H9 (cell line): ENCODE measurements at regions not wholly inside any gene's neighbourhood (a gene's known extent, or its start where the extent isn't known, plus 50 kb on each side); places are given as distances from the start of the nearest gene placed in this dataset.

Experiments used
- DNase-seq: peaks from one replicate; pipeline ENCODE4 v3.0.0-alpha.2; 2017
- H2AFZ ChIP-seq: one replicate; pipeline ENCODE4 v1.6.1; 2013; ENCODE audit warnings: mild to moderate bottlenecking, low read length, control low read depth, moderate library complexity
- H2AK5ac ChIP-seq: 2 replicates; pipeline ENCODE4 v1.6.1; 2013; ENCODE audit warnings: low read length, control low read depth, mixed read lengths; ENCODE audit not compliant: insufficient read length
- H2BK120ac ChIP-seq: one replicate; pipeline ENCODE4 v1.6.1; 2013; ENCODE audit warnings: low read depth, mild to moderate bottlenecking, low read length, control low read depth, inconsistent platforms; ENCODE audit not compliant: poor library complexity, severe bottlenecking
- H2BK12ac ChIP-seq: 2 replicates; pipeline ENCODE4 v1.6.1; 2013; ENCODE audit warnings: low read length, control low read depth, mixed read lengths, low read depth; ENCODE audit not compliant: insufficient read length
- H2BK15ac ChIP-seq: 2 replicates; pipeline ENCODE4 v1.6.1; 2013; ENCODE audit warnings: low read depth, low read length, control low read depth
- H2BK20ac ChIP-seq: one replicate; pipeline ENCODE4 v1.6.1; 2013; ENCODE audit warnings: low read depth, mild to moderate bottlenecking, low read length, control low read depth, inconsistent platforms; ENCODE audit not compliant: poor library complexity, severe bottlenecking
- H2BK5ac ChIP-seq: 2 replicates; pipeline ENCODE4 v1.6.1; 2013; ENCODE audit warnings: low read length, control low read depth, mixed read lengths; ENCODE audit not compliant: insufficient read length
- H3K14ac ChIP-seq: 2 replicates; pipeline ENCODE4 v1.6.1; 2013; ENCODE audit warnings: low read length, control low read depth; ENCODE audit not compliant: insufficient read depth
- H3K18ac ChIP-seq: 2 replicates; pipeline ENCODE4 v1.6.1; 2013; ENCODE audit warnings: low read depth, mild to moderate bottlenecking, mixed read lengths, low read length, control low read depth; ENCODE audit not compliant: insufficient read length
- H3K23ac ChIP-seq: 2 replicates; pipeline ENCODE4 v1.6.1; 2013; ENCODE audit warnings: low read length, control low read depth, mixed read lengths, low read depth; ENCODE audit not compliant: insufficient read length
- H3K23me2 ChIP-seq: 2 replicates; pipeline ENCODE4 v1.6.1; 2013; ENCODE audit warnings: low read depth, mild to moderate bottlenecking, mixed read lengths, low read length, control low read depth; ENCODE audit not compliant: insufficient read length, poor library complexity, severe bottlenecking
- H3K27ac ChIP-seq: 2 replicates; pipeline ENCODE4 v1.5.1; 2013; ENCODE audit warnings: low read length, control low read depth, mixed read lengths, low read depth; ENCODE audit not compliant: insufficient read length
- H3K27me3 ChIP-seq: 2 replicates; pipeline ENCODE4 v1.6.1; 2013; ENCODE audit warnings: low read length, control low read depth, inconsistent platforms; ENCODE audit not compliant: insufficient read depth
- H3K4ac ChIP-seq: 2 replicates; pipeline ENCODE4 v1.6.1; 2013; ENCODE audit warnings: low read depth, mild to moderate bottlenecking, control low read depth, inconsistent platforms, low read length, moderate library complexity
- H3K4me1 ChIP-seq: 2 replicates; pipeline ENCODE4 v1.6.1; 2013; ENCODE audit warnings: low read length, control low read depth, inconsistent platforms; ENCODE audit not compliant: insufficient read depth
- H3K4me2 ChIP-seq: 2 replicates; pipeline ENCODE4 v1.6.1; 2013; ENCODE audit warnings: low read length, control low read depth, mixed read lengths; ENCODE audit not compliant: insufficient read length, insufficient read depth
- H3K56ac ChIP-seq: 2 replicates; pipeline ENCODE4 v1.6.1; 2013; ENCODE audit warnings: low read depth, mild to moderate bottlenecking, mixed read lengths, low read length, control low read depth; ENCODE audit not compliant: insufficient read length
- H3K79me1 ChIP-seq: 2 replicates; pipeline ENCODE4 v1.6.1; 2013; ENCODE audit warnings: low read depth, mild to moderate bottlenecking, moderate library complexity, low read length, control low read depth, inconsistent platforms; ENCODE audit not compliant: insufficient read depth, poor library complexity, severe bottlenecking
- H3K79me2 ChIP-seq: 2 replicates; pipeline ENCODE4 v1.6.1; 2013; ENCODE audit warnings: low read length, control low read depth, inconsistent platforms; ENCODE audit not compliant: insufficient read depth
- H3K9ac ChIP-seq: 2 replicates; pipeline ENCODE4 v1.6.1; 2013; ENCODE audit warnings: low read length, control low read depth, mixed read lengths; ENCODE audit not compliant: insufficient read length; ENCODE audit errors: extremely low read depth
- H3K9me3 ChIP-seq: one replicate; pipeline ENCODE4 v1.6.1; 2013; ENCODE audit warnings: low read depth, low read length, inconsistent platforms; ENCODE audit not compliant: control insufficient read depth
- H3T11ph ChIP-seq: one replicate; pipeline ENCODE4 v1.6.1; 2013; ENCODE audit warnings: mild to moderate bottlenecking, low read length, control low read depth, inconsistent platforms
- H4K20me1 ChIP-seq: one replicate; pipeline ENCODE4 v1.6.1; 2013; ENCODE audit not compliant: control insufficient read depth, insufficient read length, insufficient read depth
- H4K5ac ChIP-seq: 2 replicates; pipeline ENCODE4 v1.6.1; 2013; ENCODE audit warnings: low read depth, mild to moderate bottlenecking, mixed read lengths, low read length, control low read depth; ENCODE audit not compliant: insufficient read length
- H4K8ac ChIP-seq: replicated peaks from 2 replicates; pipeline ENCODE4 v1.6.1; 2013; ENCODE audit warnings: low read length, control low read depth, mixed read lengths, low read depth; ENCODE audit not compliant: insufficient read length
- H4K91ac ChIP-seq: 2 replicates; pipeline ENCODE4 v1.6.1; 2013; ENCODE audit warnings: low read depth, mild to moderate bottlenecking, moderate library complexity, mixed read lengths, low read length, control low read depth; ENCODE audit not compliant: insufficient read length
- H3K27ac Mint-ChIP-seq, 3 experiments: 2 replicates in 2 of 3; 3 replicates in 1 of 3; pipeline ENCODE4 v1.8.0; 2020 to 2021; ENCODE audit warnings: mixed read lengths in 3 of 3, mild to moderate bottlenecking in 1 of 3, moderate library complexity in 1 of 3
- H3K27me3 Mint-ChIP-seq: 2 replicates; pipeline ENCODE4 v1.8.0; 2021; ENCODE audit warnings: low read depth, mild to moderate bottlenecking, moderate library complexity, mixed read lengths
- H3K36me3 Mint-ChIP-seq, 3 experiments: 2 replicates in 2 of 3; 3 replicates in 1 of 3; pipeline ENCODE4 v1.8.0; 2020 to 2021; ENCODE audit warnings: low read depth in 3 of 3, mixed read lengths in 3 of 3; ENCODE audit not compliant: insufficient read depth in 1 of 3
- H3K4me1 Mint-ChIP-seq, 2 experiments: 2 replicates each; pipeline ENCODE4 v1.8.0; 2020; ENCODE audit warnings: mixed read lengths in 2 of 2
- H3K4me3 Mint-ChIP-seq, 2 experiments: 2 replicates in 1 of 2; 3 replicates in 1 of 2; pipeline ENCODE4 v1.8.0; 2020 to 2021; ENCODE audit warnings: mild to moderate bottlenecking in 2 of 2, mixed read lengths in 2 of 2, moderate library complexity in 1 of 2
- H3K9me3 Mint-ChIP-seq, 2 experiments: 2 replicates in 1 of 2; 3 replicates in 1 of 2; pipeline ENCODE4 v1.8.0; 2020; ENCODE audit warnings: mild to moderate bottlenecking in 2 of 2, mixed read lengths in 2 of 2, moderate library complexity in 1 of 2
- WGBS: extraction: QIAGEN DNeasy Blood & Tissue Kit; methylation state at CpG from one replicate; pipeline ENCODE4 v1.1.7; 2013; ENCODE audit warnings: missing lambda C conversion rate, low lambda C conversion rate, mixed read lengths; ENCODE audit not compliant: insufficient read length; ENCODE audit errors: extremely low coverage; 5-methylcytosine and 5-hydroxymethylcytosine counted together
- TF ChIP-seq, protein P1 (sequence below): fragments of 200-600 bp; sonication (generic); conservative IDR thresholded peaks from 3 replicates; pipeline ENCODE4 v1.8.0; 2021; ENCODE audit warnings: antibody characterized with exemption, mild to moderate bottlenecking

DNA sequence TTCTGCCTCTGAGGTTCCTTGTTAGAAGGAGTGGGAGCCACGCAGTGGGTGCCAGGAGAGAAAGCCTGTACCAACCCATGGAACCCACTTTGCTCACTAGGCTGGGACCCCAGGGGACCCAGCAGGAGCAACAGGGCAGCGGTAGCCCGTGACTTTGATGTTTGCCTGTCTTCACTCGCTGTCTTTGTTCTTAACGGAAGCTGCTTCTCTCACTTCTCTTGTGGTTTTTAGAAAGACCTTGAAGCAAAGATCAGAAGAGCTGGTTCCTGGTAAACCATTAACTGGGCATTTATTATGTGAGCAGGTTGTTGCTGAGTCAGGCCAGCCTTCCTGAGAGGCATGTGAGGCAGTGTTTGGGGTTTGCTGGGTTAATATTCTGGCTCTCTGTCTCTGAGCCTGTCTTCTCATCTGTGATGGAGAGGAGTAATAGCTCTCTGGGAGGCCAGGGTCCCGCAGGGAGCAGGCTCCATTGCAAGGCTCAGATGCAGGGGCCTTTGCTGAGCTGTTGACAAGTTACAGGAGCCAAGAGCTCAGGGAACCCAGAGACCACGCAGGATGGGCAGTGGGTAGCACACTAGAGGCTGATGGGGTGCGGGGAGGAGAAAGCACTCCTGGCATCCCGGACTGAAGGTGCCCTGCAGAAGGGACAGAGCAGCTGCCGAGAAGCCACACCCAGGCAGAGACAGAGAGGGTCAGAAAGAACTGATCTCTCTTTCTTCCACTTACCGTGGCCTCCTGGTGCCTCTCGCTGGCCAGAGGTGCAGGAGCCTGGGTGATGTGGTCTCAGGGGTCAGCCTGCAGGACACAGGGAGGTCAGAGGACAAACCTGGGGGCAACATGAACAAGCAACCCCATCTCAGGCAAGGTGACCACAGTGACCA lies 367.5 kb upstream of the C1orf174 start:
- H3K27ac Mint-ChIP-seq = no peak overlapping the region; a peak in 1 of 7 replicates
- no peak overlapping the region for H3K9ac ChIP-seq

More for the DNA sequence above, 367.5 kb upstream of the C1orf174 start:
- H3K27me3 Mint-ChIP-seq = peaks cover 18% of the 10 kb centered on the region
- Histone ChIP-seq H2AK5ac (no peak overlapping the region), H2BK12ac (no peak overlapping the region), H3K56ac (no peak overlapping the region), H4K91ac (no peak overlapping the region), H3K4me2 (no peak overlapping the region), H2BK20ac (no peak overlapping the region), H3T11ph (no peak overlapping the region), H2BK120ac (no peak overlapping the region), H2BK5ac (no peak overlapping the region), H3K23ac (no peak overlapping the region), H3K18ac (no peak overlapping the region), H3K9me3 (no peaks in the 10 kb centered on the region), H3K27me3 (no peaks in the 10 kb centered on the region), H3K27ac (no peak overlapping the region), H2AFZ (no peak overlapping the region), H4K20me1 (no peaks in the 10 kb centered on the region), H2BK15ac (no peak overlapping the region), H3K4me1 (no peaks in the 10 kb centered on the region), H3K4ac (no peak overlapping the region), H4K5ac (no peak overlapping the region), H3K14ac (no peak overlapping the region; the same call in 1 of the 2 replicates), H3K79me1 (no peaks in the 10 kb centered on the region), H3K23me2 (no peaks in the 10 kb centered on the region), H4K8ac (no peak overlapping the region), H3K79me2 (no peaks in the 10 kb centered on the region)
- H3K4me3 Mint-ChIP-seq = no peak overlapping the region
- no peak for DNase-seq
- H3K9me3 Mint-ChIP-seq = peaks cover 0 to 2% of the 10 kb centered on the region in 2 experiments; a peak in 1 of 5 replicates
- 0 out of 7 replicates have a peak, but pooled peaks cover 0 to 2% (median 0%) of the 10 kb centered on the region in 3 experiments for H3K36me3 Mint-ChIP-seq
- H3K4me1 Mint-ChIP-seq = peaks cover 15 to 31% of the 10 kb centered on the region in 2 experiments
- WGBS = no CpG with 5 or more reads among the region's 12 CpGs
- TF ChIP-seq, protein P1, sequence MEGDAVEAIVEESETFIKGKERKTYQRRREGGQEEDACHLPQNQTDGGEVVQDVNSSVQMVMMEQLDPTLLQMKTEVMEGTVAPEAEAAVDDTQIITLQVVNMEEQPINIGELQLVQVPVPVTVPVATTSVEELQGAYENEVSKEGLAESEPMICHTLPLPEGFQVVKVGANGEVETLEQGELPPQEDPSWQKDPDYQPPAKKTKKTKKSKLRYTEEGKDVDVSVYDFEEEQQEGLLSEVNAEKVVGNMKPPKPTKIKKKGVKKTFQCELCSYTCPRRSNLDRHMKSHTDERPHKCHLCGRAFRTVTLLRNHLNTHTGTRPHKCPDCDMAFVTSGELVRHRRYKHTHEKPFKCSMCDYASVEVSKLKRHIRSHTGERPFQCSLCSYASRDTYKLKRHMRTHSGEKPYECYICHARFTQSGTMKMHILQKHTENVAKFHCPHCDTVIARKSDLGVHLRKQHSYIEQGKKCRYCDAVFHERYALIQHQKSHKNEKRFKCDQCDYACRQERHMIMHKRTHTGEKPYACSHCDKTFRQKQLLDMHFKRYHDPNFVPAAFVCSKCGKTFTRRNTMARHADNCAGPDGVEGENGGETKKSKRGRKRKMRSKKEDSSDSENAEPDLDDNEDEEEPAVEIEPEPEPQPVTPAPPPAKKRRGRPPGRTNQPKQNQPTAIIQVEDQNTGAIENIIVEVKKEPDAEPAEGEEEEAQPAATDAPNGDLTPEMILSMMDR = no peak
